ENCODE measurements at regions not wholly inside any gene's neighbourhood (a gene's known extent, or its start where the extent isn't known, plus 50 kb on each side); places are given as distances from the start of the nearest gene placed in this dataset.

GRCh38 chr18:77448046-77448445 lies 198.4 kb downstream of the GALR1 start:
- no peak for DNase-seq

- no peak for DNase-seq
These were observed 205.4 kb downstream of the GALR1 start for GRCh38 chr18:77455004-77455403.

GRCh38 chr18:77457681-77458080 lies 208.0 kb downstream of the GALR1 start:
- DNase-seq: no peak

- DNase-seq: no peak
These were observed 211.5 kb downstream of the GALR1 start for GRCh38 chr18:77461062-77461688.

GRCh38 chr18:77464917-77465316 lies 215.3 kb downstream of the GALR1 start:
- DNase-seq: no peak

GRCh38 chr18:77466890-77467289 lies 217.2 kb downstream of the GALR1 start:
- DNase-seq: no peak

GRCh38 chr18:77469131-77469530 lies 219.5 kb downstream of the GALR1 start:
- no peak for DNase-seq

GRCh38 chr18:77470569-77471413 lies 221.1 kb downstream of the GALR1 start:
- no peak for DNase-seq

GRCh38 chr18:77472509-77472908 lies 222.9 kb downstream of the GALR1 start:
- peak; percentile 56 for DNase-seq

- no peak for DNase-seq
These were observed 229.2 kb downstream of the GALR1 start for GRCh38 chr18:77478646-77479442.

- DNase-seq: no peak
These were observed 231.9 kb downstream of the GALR1 start for GRCh38 chr18:77481541-77481940.

- DNase-seq: no peak
These were observed 232.8 kb downstream of the GALR1 start for GRCh38 chr18:77482190-77483085.

GRCh38 chr18:77486985-77487384 lies 237.3 kb downstream of the GALR1 start:
- DNase-seq: no peak

- DNase-seq: no peak
These were observed 238.5 kb downstream of the GALR1 start for GRCh38 chr18:77487951-77488740.

GRCh38 chr18:77495079-77495478 lies 245.4 kb downstream of the GALR1 start:
- DNase-seq: no peak

- DNase-seq: no peak
These were observed 246.5 kb downstream of the GALR1 start for GRCh38 chr18:77495982-77496690.

- no peak for DNase-seq
These were observed 251.6 kb downstream of the GALR1 start for GRCh38 chr18:77501266-77501665.

- DNase-seq: no peak
These were observed 255.9 kb downstream of the GALR1 start for GRCh38 chr18:77505499-77505898.

GRCh38 chr18:77512152-77512551 lies 262.5 kb downstream of the GALR1 start:
- no peak for DNase-seq

GRCh38 chr18:77517901-77518300 lies 268.3 kb downstream of the GALR1 start:
- DNase-seq: no peak

- no peak for DNase-seq
These were observed 271.1 kb downstream of the GALR1 start for GRCh38 chr18:77520767-77521166.
